ENCODE measurements at regions not wholly inside any gene's neighbourhood (a gene's known extent, or its start where the extent isn't known, plus 50 kb on each side); places are given as distances from the start of the nearest gene placed in this dataset.

GRCh38 chr1:60581455-60582220 lies 500.7 kb upstream of the NFIA start:
- no peaks in the 10 kb centered on the region for H3K4me1 Mint-ChIP-seq
- H3K36me3 Mint-ChIP-seq: no peaks in the 10 kb centered on the region
- no peak overlapping the region for H3K4me3 Mint-ChIP-seq
- H3K27ac Mint-ChIP-seq: no peak overlapping the region
- ATAC-seq: no peak
- no peaks in the 10 kb centered on the region for H3K27me3 Mint-ChIP-seq
- H3K9me3 Mint-ChIP-seq: peaks cover 7% of the 10 kb centered on the region

- H3K4me3 Mint-ChIP-seq: no peak overlapping the region
- H3K27ac Mint-ChIP-seq: no peak overlapping the region
- H3K36me3 Mint-ChIP-seq: no peaks in the 10 kb centered on the region
- ATAC-seq: no peak
- no peaks in the 10 kb centered on the region for H3K9me3 Mint-ChIP-seq
- H3K4me1 Mint-ChIP-seq: no peaks in the 10 kb centered on the region
- H3K27me3 Mint-ChIP-seq: no peaks in the 10 kb centered on the region
These were observed 503.5 kb upstream of the C1orf87 start for GRCh38 chr1:60577029-60577428.

DNA sequence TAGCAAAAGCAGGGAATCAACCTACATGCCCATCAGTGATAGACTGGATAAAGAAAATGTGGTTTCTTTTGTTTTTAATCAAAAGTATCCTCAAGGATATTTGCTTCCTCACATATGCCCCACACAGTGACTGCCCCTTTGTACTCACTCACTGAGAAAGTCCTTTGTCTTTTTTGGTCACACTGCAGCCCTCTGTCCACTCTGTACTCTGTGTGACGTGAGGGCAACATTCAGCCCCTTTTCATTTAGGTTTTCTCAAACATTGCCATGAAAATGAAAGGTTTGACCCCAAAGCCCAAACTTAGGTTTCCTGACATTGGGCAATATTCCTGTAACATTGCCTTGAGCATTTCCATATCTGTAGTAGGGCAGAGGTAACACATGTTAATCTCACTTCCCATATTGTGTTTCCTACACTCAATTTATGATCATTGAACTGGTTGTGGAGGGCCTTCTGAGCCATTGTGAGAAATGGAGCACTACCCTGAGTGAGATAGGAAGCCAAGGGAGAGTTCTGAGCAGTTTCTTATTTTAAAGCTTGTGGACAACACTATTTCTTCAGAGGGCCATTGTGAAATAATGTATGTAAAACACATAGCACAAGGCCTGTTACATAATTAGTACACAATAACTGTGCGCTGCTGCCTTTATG lies 501.9 kb upstream of the C1orf87 start:
- Mint-ChIP-seq H3K27ac (no peak overlapping the region), H3K9me3 (peaks cover 3% of the 10 kb centered on the region), H3K27me3 (no peaks in the 10 kb centered on the region), H3K36me3 (no peaks in the 10 kb centered on the region), H3K4me3 (no peak overlapping the region), H3K4me1 (no peaks in the 10 kb centered on the region)
- no peak for ATAC-seq

DNA sequence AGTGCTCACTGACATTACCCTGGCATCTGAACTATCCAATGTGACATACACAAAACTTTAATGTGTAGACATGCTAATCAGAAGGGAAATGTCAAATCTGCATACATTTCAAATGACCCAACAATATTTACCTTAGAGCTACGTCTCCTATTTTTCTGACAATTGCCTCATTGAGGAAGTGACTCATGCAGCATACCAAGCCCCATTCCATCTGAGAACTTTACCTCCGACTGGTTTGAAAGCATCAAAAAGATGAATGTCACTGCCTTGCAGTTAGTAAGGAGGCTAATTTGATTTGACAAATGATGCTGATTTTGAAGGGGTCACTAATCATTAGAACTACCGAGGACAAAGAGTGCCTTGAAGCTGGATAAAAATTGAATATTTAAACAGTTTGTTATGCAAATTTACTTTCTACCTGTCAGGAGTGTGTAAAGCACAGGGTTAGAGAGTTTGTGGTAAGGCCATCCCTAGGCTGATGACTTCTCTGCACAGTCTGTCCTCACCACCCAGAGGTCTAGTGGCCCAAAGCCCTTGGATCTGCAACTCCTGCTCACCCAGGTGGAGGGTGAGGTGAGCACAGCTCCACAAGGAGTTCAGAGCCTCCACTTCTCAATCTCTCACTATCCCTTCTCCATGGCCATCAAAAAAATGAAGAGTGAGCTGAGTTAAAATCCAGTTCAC lies 500.3 kb upstream of the C1orf87 start:
- no peak overlapping the region for H3K27ac Mint-ChIP-seq
- ATAC-seq: no peak
- no peak overlapping the region for H3K4me3 Mint-ChIP-seq
- H3K4me1 Mint-ChIP-seq: no peaks in the 10 kb centered on the region
- no peaks in the 10 kb centered on the region for H3K36me3 Mint-ChIP-seq
- H3K9me3 Mint-ChIP-seq: peaks cover 3% of the 10 kb centered on the region
- no peaks in the 10 kb centered on the region for H3K27me3 Mint-ChIP-seq

DNA sequence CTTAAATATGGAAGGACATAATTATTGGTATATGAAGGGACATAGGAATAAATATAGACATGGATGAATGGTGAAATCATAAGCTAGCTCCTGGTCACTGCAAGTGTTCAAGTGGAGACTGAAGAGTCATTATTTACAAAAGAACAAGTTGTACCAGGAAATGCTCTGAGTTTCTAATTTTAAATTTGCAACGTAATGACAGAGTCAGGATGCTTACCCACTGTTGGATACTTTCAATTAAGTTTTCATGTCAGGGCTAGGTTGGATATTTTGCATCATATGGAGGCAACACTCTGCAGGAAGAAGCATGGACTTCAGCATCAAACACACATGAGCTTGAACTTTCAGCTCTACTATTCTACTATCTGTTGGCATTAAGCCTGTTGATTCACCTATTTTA lies 499.6 kb upstream of the C1orf87 start:
- no peak overlapping the region for H3K4me3 Mint-ChIP-seq
- H3K4me1 Mint-ChIP-seq: no peaks in the 10 kb centered on the region
- H3K27me3 Mint-ChIP-seq: no peaks in the 10 kb centered on the region
- no peaks in the 10 kb centered on the region for H3K36me3 Mint-ChIP-seq
- no peak overlapping the region for H3K27ac Mint-ChIP-seq
- peaks cover 3% of the 10 kb centered on the region for H3K9me3 Mint-ChIP-seq
- ATAC-seq: no peak

- Mint-ChIP-seq H3K27me3 (no peaks in the 10 kb centered on the region), H3K4me3 (no peak overlapping the region), H3K27ac (no peak overlapping the region), H3K9me3 (peaks cover 3% of the 10 kb centered on the region), H3K4me1 (no peaks in the 10 kb centered on the region), H3K36me3 (no peaks in the 10 kb centered on the region)
- ATAC-seq: no peak
These were observed 498.8 kb upstream of the C1orf87 start for GRCh38 chr1:60572378-60572777.

DNA sequence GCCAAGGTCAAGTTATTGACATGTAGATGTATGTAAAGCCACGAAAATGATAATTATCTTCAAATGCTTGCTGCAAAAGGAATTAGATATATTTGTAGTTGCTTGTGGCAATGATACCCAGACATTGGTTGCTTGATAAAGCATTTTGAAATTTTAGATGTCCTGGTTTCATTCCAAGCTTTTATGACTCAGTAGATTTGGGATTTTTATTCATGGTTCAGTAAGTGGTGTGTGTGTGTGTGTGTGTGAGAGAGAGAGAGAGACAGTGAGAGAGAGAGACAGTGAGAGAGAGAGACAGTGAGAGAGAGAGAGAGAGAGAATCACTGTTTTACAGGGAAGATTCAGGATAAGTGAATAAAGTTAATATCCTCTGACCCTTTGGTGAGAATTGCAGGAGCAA lies 498.2 kb upstream of the C1orf87 start:
- Mint-ChIP-seq H3K9me3 (peaks cover 3% of the 10 kb centered on the region), H3K4me1 (no peaks in the 10 kb centered on the region), H3K36me3 (no peaks in the 10 kb centered on the region), H3K27ac (no peak overlapping the region), H3K4me3 (no peak overlapping the region), H3K27me3 (no peaks in the 10 kb centered on the region)
- no peak for ATAC-seq

DNA sequence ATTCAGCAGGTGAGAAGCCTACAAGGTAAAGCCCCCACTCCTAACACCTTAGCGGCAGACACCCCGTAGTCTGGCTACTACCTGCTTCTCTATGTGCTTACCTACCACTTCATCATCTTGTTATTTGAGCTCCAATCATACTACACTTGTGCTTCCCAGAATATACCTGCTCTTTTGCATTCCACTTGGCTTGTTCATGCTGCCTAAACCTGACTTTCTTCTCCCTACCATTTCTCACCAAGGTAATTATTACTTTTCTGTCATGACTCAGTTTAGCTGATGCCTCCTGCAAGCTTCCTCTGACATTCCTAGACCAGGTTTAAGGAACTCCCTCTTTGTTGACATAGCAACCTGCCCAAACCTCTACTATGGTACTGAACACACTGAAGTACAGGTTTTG lies 495.6 kb upstream of the C1orf87 start:
- H3K36me3 Mint-ChIP-seq: no peaks in the 10 kb centered on the region
- no peak for ATAC-seq
- H3K4me1 Mint-ChIP-seq: no peaks in the 10 kb centered on the region
- no peak overlapping the region for H3K4me3 Mint-ChIP-seq
- H3K9me3 Mint-ChIP-seq: peaks cover 3% of the 10 kb centered on the region
- no peak overlapping the region for H3K27ac Mint-ChIP-seq
- no peaks in the 10 kb centered on the region for H3K27me3 Mint-ChIP-seq

DNA sequence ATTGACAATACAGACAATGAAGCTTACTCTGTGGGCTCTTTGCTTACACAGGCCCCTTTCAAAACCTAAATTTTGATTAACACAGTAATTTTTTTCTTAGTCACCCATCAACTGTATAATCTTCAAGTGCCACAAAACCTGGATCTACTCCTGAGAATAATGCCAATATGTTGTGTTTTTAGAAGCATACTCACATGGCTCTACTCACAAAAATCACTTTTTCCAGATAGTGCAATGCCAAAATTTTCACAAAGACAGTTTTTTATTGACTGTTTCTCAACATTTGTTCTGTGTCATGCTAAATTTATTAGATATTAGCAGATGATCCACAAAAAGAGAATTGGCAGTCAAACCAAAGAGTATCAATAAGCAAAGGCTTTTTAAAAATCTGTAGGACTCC lies 493.7 kb upstream of the C1orf87 start:
- no peaks in the 10 kb centered on the region for H3K36me3 Mint-ChIP-seq
- no peak overlapping the region for H3K27ac Mint-ChIP-seq
- no peak overlapping the region for H3K4me3 Mint-ChIP-seq
- ATAC-seq: no peak
- peaks cover 3% of the 10 kb centered on the region for H3K9me3 Mint-ChIP-seq
- H3K27me3 Mint-ChIP-seq: no peaks in the 10 kb centered on the region
- no peaks in the 10 kb centered on the region for H3K4me1 Mint-ChIP-seq

DNA sequence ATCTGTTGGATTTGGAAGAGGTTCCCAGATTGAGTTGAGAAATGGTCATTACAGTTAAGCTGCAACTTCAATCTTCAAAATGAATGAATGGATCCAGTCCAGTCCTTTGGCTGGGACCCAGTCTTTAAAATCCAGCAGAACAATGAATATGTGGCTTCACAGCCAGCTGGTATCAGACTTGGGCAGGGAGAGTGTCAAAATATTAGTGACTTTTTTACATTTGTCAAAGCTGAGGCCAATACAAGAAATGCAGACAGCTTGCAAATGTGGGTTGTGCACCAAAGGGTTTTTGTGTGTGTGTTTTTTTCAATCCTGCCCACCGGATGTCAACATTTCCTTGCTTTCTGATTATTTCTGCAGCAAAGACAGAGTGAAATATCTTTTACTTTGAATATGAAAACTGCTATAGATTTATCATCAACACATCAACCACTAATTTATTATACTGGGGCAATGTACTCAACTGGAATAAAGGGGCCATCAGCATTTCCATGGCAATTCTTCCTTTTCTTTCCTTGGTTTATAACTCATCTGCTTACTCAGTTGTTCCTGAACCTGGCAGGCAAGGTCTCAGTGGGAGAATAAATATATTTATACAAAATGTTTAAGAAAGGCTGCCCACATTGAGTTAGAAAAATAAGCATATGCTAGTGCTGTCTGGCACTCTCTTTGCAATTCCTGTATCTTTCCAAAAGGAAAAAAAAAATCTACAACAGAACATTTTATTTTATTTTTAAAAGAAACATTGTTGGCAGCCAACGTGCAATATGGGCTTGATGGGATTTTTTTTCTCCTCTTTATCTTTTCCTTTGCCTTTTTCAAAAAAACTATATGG lies 491.6 kb upstream of the C1orf87 start:
- no peak for ATAC-seq
- Mint-ChIP-seq H3K27ac (no peak overlapping the region), H3K27me3 (no peaks in the 10 kb centered on the region), H3K4me1 (no peaks in the 10 kb centered on the region), H3K9me3 (peaks cover 2% of the 10 kb centered on the region), H3K4me3 (no peak overlapping the region), H3K36me3 (no peaks in the 10 kb centered on the region)

- no peak for ATAC-seq
- H3K27ac Mint-ChIP-seq: no peak overlapping the region
- H3K9me3 Mint-ChIP-seq: peaks cover 2% of the 10 kb centered on the region
- no peak overlapping the region for H3K4me3 Mint-ChIP-seq
- H3K36me3 Mint-ChIP-seq: no peaks in the 10 kb centered on the region
- H3K27me3 Mint-ChIP-seq: no peaks in the 10 kb centered on the region
- no peaks in the 10 kb centered on the region for H3K4me1 Mint-ChIP-seq
These were observed 490.4 kb upstream of the C1orf87 start for GRCh38 chr1:60563777-60564535.

DNA sequence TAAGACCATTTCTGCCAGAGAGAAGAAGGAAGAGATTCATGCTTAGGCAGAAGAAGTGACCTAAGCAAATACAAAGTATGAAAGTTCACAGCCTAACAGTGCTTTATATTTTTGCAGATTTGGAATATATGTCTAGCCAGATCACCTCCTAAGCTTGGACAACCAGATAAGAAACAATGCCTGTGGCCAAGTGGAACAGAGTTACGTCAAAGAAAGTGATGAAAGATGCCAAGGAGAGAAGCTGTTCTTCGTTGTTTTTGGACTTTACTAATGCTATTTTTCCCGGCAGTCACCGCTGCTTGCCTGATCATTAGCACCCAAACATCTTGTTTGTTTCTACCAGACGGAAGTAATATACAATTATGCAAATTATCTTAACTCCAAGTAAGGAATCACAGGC lies 489.2 kb upstream of the C1orf87 start:
- H3K27ac Mint-ChIP-seq: no peak overlapping the region
- H3K27me3 Mint-ChIP-seq: no peaks in the 10 kb centered on the region
- no peaks in the 10 kb centered on the region for H3K36me3 Mint-ChIP-seq
- H3K4me1 Mint-ChIP-seq: no peaks in the 10 kb centered on the region
- H3K9me3 Mint-ChIP-seq: peaks cover 2% of the 10 kb centered on the region
- no peak overlapping the region for H3K4me3 Mint-ChIP-seq
- no peak for ATAC-seq

GRCh38 chr1:60560701-60561100 lies 487.1 kb upstream of the C1orf87 start:
- no peaks in the 10 kb centered on the region for H3K36me3 Mint-ChIP-seq
- H3K27ac Mint-ChIP-seq: no peak overlapping the region
- H3K4me1 Mint-ChIP-seq: no peaks in the 10 kb centered on the region
- no peak overlapping the region for H3K4me3 Mint-ChIP-seq
- H3K9me3 Mint-ChIP-seq: peaks cover 5% of the 10 kb centered on the region
- H3K27me3 Mint-ChIP-seq: no peaks in the 10 kb centered on the region
- no peak for ATAC-seq

GRCh38 chr1:60558236-60558635 lies 484.7 kb upstream of the C1orf87 start:
- no peak for ATAC-seq
- Mint-ChIP-seq H3K4me3 (no peak overlapping the region), H3K36me3 (no peaks in the 10 kb centered on the region), H3K27ac (no peak overlapping the region), H3K27me3 (no peaks in the 10 kb centered on the region), H3K4me1 (no peaks in the 10 kb centered on the region), H3K9me3 (peaks cover 5% of the 10 kb centered on the region)

DNA sequence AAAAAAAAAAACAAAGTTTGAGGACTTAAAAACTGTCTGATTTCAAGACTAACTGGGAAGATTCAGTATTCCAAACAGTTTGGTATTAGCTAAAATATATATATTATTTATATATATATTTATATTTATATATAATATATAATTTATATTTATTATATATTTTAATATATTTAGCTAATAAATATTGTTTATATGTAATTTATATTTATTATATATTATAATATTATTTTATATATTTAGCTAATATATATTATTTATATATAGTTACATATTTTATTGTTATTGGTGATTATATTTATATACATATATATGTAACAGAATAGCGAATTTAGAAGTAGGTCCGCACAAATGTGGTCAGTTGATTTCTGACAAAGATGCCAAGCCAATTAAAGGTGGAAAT lies 480.2 kb upstream of the C1orf87 start:
- no peaks in the 10 kb centered on the region for H3K36me3 Mint-ChIP-seq
- no peak overlapping the region for H3K4me3 Mint-ChIP-seq
- H3K4me1 Mint-ChIP-seq: no peaks in the 10 kb centered on the region
- no peak for ATAC-seq
- no peaks in the 10 kb centered on the region for H3K27me3 Mint-ChIP-seq
- peaks cover 3% of the 10 kb centered on the region for H3K9me3 Mint-ChIP-seq
- H3K27ac Mint-ChIP-seq: no peak overlapping the region

All from stimulated activated memory B cell treated with anti-CD40 and anti-IgM and Interleukin-4, amounts not matched to agents 10 μg/mL and 1 μg/mL and 100 μg/mL, for 72 hours (primary cell).